DND-41 (cell line): ENCODE measurements at regions not wholly inside any gene's neighbourhood (a gene's known extent, or its start where the extent isn't known, plus 50 kb on each side); places are given as distances from the start of the nearest gene placed in this dataset.

Experiments used
- EZH2 ChIP-seq: IDR thresholded peaks from 3 replicates; pipeline ENCODE4 v1.6.1; 2012; ENCODE audit warnings: borderline replicate concordance, low read depth, mild to moderate bottlenecking, moderate library complexity, low read length, inconsistent platforms; ENCODE audit not compliant: severe bottlenecking
- TF ChIP-seq, protein P1 (sequence below): IDR thresholded peaks from 2 replicates; pipeline ENCODE4 v1.5.1; 2012; ENCODE audit warnings: borderline replicate concordance, low read length, moderate library complexity, mild to moderate bottlenecking; ENCODE audit not compliant: poor library complexity, severe bottlenecking; ENCODE audit errors: extremely low read depth

DNA sequence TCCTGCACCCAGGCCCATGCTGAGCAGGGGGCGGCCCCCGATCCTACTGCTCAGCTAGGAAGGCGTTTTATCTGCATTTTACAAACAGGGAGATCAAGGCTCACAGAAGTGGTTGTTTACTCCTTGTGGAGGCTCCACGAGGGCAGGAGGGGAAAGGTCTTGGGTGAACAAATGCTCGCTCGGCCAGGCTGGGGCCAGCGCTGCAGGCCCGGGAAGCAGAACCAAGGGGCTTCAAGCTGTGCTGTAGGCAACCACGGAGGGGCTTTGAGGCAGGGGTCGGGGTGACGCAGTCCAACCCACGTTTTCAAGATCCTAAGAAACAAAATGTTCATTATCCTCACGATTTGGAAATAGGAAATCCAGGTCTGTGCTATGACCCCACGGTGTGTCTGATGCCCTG lies 125.8 kb downstream of the HMX1 start:
- TF ChIP-seq, protein P1, sequence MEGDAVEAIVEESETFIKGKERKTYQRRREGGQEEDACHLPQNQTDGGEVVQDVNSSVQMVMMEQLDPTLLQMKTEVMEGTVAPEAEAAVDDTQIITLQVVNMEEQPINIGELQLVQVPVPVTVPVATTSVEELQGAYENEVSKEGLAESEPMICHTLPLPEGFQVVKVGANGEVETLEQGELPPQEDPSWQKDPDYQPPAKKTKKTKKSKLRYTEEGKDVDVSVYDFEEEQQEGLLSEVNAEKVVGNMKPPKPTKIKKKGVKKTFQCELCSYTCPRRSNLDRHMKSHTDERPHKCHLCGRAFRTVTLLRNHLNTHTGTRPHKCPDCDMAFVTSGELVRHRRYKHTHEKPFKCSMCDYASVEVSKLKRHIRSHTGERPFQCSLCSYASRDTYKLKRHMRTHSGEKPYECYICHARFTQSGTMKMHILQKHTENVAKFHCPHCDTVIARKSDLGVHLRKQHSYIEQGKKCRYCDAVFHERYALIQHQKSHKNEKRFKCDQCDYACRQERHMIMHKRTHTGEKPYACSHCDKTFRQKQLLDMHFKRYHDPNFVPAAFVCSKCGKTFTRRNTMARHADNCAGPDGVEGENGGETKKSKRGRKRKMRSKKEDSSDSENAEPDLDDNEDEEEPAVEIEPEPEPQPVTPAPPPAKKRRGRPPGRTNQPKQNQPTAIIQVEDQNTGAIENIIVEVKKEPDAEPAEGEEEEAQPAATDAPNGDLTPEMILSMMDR: no peak
- no peak for TF ChIP-seq EZH2
